Loucy (cell line): ENCODE measurements at regions not wholly inside any gene's neighbourhood (a gene's known extent, or its start where the extent isn't known, plus 50 kb on each side); places are given as distances from the start of the nearest gene placed in this dataset.

Source experiments
- CTCF ChIP-seq: fragments of 200-600 bp; sonication (generic); conservative IDR thresholded peaks from 2 replicates; pipeline ENCODE4 v1.5.1; 2014; ENCODE audit warnings: mild to moderate bottlenecking, antibody characterized with exemption, low read length
- EZH2phosphoT487 ChIP-seq: fragments of 200-600 bp; IDR thresholded peaks from 2 replicates; pipeline ENCODE4 v1.6.1; 2018; ENCODE audit warnings: antibody characterized with exemption, mild to moderate bottlenecking, moderate library complexity, borderline replicate concordance

DNA sequence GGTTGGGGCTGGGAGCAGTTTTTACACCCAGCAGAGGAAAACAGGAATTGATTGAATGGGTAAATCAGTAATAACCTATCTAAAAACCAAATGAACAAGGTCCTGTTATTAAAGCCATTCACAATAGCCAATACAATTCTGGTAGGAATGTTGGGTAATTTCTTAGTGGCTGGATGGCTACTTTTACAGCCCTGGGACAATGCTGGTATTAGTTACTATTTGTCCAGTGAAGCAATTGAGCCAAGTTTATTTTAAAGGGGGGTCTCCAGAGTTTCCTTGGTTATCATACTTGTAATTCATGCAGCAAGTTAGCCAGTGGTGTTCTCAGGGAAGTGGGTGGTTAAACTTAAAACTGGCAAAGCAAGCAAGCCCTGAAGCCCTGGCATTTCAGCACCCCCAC is 92.3 kb upstream of the STARD13 start:
- TF ChIP-seq CTCF (no peak), EZH2phosphoT487 (no peak)
